ENCODE measurements at regions not wholly inside any gene's neighbourhood (a gene's known extent, or its start where the extent isn't known, plus 50 kb on each side); places are given as distances from the start of the nearest gene placed in this dataset.

GRCh38 chr12:24491968-24492367 lies 456.9 kb downstream of the BCAT1 start:
- H3K27me3 ChIP-seq: no peaks in the 10 kb centered on the region
- DNase-seq (ENCODE audit: low spot score in 2 of 2): no peak
- no peak overlapping the region for H3K27ac ChIP-seq
- TF ChIP-seq, protein P1, sequence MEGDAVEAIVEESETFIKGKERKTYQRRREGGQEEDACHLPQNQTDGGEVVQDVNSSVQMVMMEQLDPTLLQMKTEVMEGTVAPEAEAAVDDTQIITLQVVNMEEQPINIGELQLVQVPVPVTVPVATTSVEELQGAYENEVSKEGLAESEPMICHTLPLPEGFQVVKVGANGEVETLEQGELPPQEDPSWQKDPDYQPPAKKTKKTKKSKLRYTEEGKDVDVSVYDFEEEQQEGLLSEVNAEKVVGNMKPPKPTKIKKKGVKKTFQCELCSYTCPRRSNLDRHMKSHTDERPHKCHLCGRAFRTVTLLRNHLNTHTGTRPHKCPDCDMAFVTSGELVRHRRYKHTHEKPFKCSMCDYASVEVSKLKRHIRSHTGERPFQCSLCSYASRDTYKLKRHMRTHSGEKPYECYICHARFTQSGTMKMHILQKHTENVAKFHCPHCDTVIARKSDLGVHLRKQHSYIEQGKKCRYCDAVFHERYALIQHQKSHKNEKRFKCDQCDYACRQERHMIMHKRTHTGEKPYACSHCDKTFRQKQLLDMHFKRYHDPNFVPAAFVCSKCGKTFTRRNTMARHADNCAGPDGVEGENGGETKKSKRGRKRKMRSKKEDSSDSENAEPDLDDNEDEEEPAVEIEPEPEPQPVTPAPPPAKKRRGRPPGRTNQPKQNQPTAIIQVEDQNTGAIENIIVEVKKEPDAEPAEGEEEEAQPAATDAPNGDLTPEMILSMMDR (IDR thresholded peaks at IDR 0.05): no peak
- no peak for TF ChIP-seq EP300 (IDR thresholded peaks at IDR 0.05)
- TF ChIP-seq POLR2A (IDR thresholded peaks at IDR 0.05): no peak
- H3K4me1 ChIP-seq: peaks cover 0 to 33% (median 0%) of the 10 kb centered on the region in 4 donors
- no peaks in the 10 kb centered on the region for H3K36me3 ChIP-seq
- no peak overlapping the region for H3K4me3 ChIP-seq
- WGBS, 2 donors: 74 to 84% methylated on average over 2 of the region's 2 CpGs
- no peaks in the 10 kb centered on the region for H3K9me3 ChIP-seq

- H3K4me1 ChIP-seq: peaks cover 0 to 17% (median 0%) of the 10 kb centered on the region in 4 donors
- DNase-seq (ENCODE audit: low spot score in 2 of 2): no peak
- H3K9me3 ChIP-seq: no peaks in the 10 kb centered on the region
- no peak overlapping the region for H3K27ac ChIP-seq
- H3K36me3 ChIP-seq: no peaks in the 10 kb centered on the region
- WGBS, 2 donors: 85 to 87% methylated on average over 3 of the region's 3 CpGs
- H3K4me3 ChIP-seq: no peak overlapping the region
- no peaks in the 10 kb centered on the region for H3K27me3 ChIP-seq
- TF ChIP-seq EP300 (IDR thresholded peaks at IDR 0.05): no peak
- TF ChIP-seq, protein P1 (IDR thresholded peaks at IDR 0.05): no peak
- TF ChIP-seq POLR2A (IDR thresholded peaks at IDR 0.05): no peak
These were observed 459.0 kb downstream of the BCAT1 start for GRCh38 chr12:24489939-24490338.

- no peak for DNase-seq (ENCODE audit: low spot score in 2 of 2)
- TF ChIP-seq, protein P1 (IDR thresholded peaks at IDR 0.05): no peak
- no peak for TF ChIP-seq POLR2A (IDR thresholded peaks at IDR 0.05)
- no peak for TF ChIP-seq EP300 (IDR thresholded peaks at IDR 0.05)
- WGBS, 2 donors: 68 to 69% methylated on average over 6 of the region's 6 CpGs
- Histone ChIP-seq H3K9me3 (no peaks in the 10 kb centered on the region), H3K27me3 (no peaks in the 10 kb centered on the region), H3K4me1 (peaks cover 0 to 17% (median 0%) of the 10 kb centered on the region in 4 donors), H3K4me3 (no peak overlapping the region), H3K36me3 (no peaks in the 10 kb centered on the region), H3K27ac (no peak overlapping the region)
These were observed 459.8 kb downstream of the BCAT1 start for GRCh38 chr12:24488906-24489619.

GRCh38 chr12:24488091-24488596 lies 460.8 kb downstream of the BCAT1 start:
- Histone ChIP-seq H3K36me3 (no peaks in the 10 kb centered on the region), H3K9me3 (no peaks in the 10 kb centered on the region), H3K4me3 (no peak overlapping the region), H3K27me3 (no peaks in the 10 kb centered on the region), H3K4me1 (peaks cover 0 to 17% (median 0%) of the 10 kb centered on the region in 4 donors), H3K27ac (no peak overlapping the region)
- 88 to 96% methylated on average over 2 of the region's 2 CpGs for WGBS, 2 donors
- DNase-seq (ENCODE audit: low spot score in 2 of 2): no peak
- no peak for TF ChIP-seq POLR2A (IDR thresholded peaks at IDR 0.05)
- TF ChIP-seq EP300 (IDR thresholded peaks at IDR 0.05): no peak
- TF ChIP-seq, protein P1 (IDR thresholded peaks at IDR 0.05): no peak

GRCh38 chr12:24487606-24488005 lies 461.3 kb downstream of the BCAT1 start:
- TF ChIP-seq, protein P1 (IDR thresholded peaks at IDR 0.05): no peak
- Histone ChIP-seq H3K4me1 (peaks cover 0 to 17% (median 0%) of the 10 kb centered on the region in 4 donors), H3K9me3 (no peaks in the 10 kb centered on the region), H3K4me3 (no peak overlapping the region), H3K36me3 (no peaks in the 10 kb centered on the region), H3K27ac (no peak overlapping the region), H3K27me3 (no peaks in the 10 kb centered on the region)
- DNase-seq (ENCODE audit: low spot score in 2 of 2): no peak
- 81 to 89% methylated on average over 3 of the region's 3 CpGs for whole genome bisulfite sequencing, 2 donors
